ENCODE measurements at regions not wholly inside any gene's neighbourhood (a gene's known extent, or its start where the extent isn't known, plus 50 kb on each side); places are given as distances from the start of the nearest gene placed in this dataset.

DNA sequence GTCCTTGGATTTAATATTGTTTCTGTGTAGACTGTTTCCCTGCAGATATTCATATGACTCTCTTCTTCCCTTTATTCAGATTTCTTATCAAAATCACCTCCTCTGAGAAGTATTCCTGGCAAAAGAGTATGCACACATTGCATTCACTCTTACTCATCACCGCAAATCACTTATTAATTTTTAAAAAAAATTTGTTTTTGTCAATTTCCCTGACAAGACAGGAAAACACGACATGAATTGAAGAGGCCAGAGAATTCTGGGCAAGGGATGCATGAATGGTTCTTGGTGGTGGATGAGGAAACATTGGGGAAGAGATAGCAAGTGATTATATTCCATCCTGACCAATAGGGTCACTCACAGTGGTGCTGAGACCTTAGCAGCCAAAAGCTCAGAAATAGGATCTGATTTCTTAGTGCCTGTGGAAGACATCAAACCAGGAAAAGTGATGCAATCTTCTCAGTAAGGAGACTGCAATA lies 522.5 kb upstream of the AGA start:
- DNase-seq (ENCODE audit: unreplicated experiment), result no peak
- Mint-ChIP-seq H3K4me3 (ENCODE audit: unreplicated experiment) (no peak overlapping the region), H3K4me1 (ENCODE audit: insufficient read depth, unreplicated experiment) (peaks cover 10% of the 10 kb centered on the region), H3K9me3 (ENCODE audit: unreplicated experiment) (no peaks in the 10 kb centered on the region), H3K36me3 (ENCODE audit: insufficient read depth, unreplicated experiment) (peaks cover 6% of the 10 kb centered on the region), H3K27me3 (ENCODE audit: insufficient read depth, unreplicated experiment) (no peaks in the 10 kb centered on the region), H3K27ac (ENCODE audit: low read depth, unreplicated experiment) (no peak overlapping the region)
- ChIA-PET POLR2A (no interaction called here), CTCF (no interaction called here)
- intact Hi-C loops (cut with micrococcal nuclease), result no loop called here
- no TSS peak for BruUV-seq (replicated peaks)
- TF ChIP-seq, protein P1, sequence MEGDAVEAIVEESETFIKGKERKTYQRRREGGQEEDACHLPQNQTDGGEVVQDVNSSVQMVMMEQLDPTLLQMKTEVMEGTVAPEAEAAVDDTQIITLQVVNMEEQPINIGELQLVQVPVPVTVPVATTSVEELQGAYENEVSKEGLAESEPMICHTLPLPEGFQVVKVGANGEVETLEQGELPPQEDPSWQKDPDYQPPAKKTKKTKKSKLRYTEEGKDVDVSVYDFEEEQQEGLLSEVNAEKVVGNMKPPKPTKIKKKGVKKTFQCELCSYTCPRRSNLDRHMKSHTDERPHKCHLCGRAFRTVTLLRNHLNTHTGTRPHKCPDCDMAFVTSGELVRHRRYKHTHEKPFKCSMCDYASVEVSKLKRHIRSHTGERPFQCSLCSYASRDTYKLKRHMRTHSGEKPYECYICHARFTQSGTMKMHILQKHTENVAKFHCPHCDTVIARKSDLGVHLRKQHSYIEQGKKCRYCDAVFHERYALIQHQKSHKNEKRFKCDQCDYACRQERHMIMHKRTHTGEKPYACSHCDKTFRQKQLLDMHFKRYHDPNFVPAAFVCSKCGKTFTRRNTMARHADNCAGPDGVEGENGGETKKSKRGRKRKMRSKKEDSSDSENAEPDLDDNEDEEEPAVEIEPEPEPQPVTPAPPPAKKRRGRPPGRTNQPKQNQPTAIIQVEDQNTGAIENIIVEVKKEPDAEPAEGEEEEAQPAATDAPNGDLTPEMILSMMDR (IDR thresholded peaks at IDR 0.05; ENCODE audit: unreplicated experiment), result no peak

DNA sequence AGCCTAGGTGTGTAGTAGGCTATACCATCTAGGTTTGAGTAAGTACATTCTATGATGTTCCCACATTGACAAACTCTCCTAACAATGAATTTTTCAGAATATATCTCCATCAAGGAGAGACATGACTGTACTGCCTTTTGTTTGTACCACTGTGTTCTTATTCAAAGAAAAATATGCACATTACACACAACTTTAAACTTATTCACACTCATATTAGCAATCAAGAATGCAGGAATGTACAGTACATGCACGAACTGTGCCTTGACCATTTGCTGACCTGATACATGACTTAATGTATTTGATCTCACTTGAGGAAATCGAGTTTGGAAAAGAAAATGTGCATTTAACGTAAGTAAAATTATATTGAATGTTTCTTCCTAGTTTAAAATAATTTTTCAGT lies 525.1 kb upstream of the AGA start:
- Mint-ChIP-seq H3K27ac (ENCODE audit: low read depth, unreplicated experiment) (no peak overlapping the region), H3K4me3 (ENCODE audit: unreplicated experiment) (no peak overlapping the region), H3K9me3 (ENCODE audit: unreplicated experiment) (no peaks in the 10 kb centered on the region), H3K4me1 (ENCODE audit: insufficient read depth, unreplicated experiment) (peaks cover 10% of the 10 kb centered on the region), H3K36me3 (ENCODE audit: insufficient read depth, unreplicated experiment) (peaks cover 6% of the 10 kb centered on the region), H3K27me3 (ENCODE audit: insufficient read depth, unreplicated experiment) (no peaks in the 10 kb centered on the region)
- TF ChIP-seq, protein P1 (IDR thresholded peaks at IDR 0.05; ENCODE audit: unreplicated experiment), result no peak
- BruUV-seq (replicated peaks), result no TSS peak
- ChIA-PET CTCF (no interaction called here), POLR2A (no interaction called here)
- no peak for DNase-seq (ENCODE audit: unreplicated experiment)
- intact Hi-C loops (cut with micrococcal nuclease), result no loop called here

DNA sequence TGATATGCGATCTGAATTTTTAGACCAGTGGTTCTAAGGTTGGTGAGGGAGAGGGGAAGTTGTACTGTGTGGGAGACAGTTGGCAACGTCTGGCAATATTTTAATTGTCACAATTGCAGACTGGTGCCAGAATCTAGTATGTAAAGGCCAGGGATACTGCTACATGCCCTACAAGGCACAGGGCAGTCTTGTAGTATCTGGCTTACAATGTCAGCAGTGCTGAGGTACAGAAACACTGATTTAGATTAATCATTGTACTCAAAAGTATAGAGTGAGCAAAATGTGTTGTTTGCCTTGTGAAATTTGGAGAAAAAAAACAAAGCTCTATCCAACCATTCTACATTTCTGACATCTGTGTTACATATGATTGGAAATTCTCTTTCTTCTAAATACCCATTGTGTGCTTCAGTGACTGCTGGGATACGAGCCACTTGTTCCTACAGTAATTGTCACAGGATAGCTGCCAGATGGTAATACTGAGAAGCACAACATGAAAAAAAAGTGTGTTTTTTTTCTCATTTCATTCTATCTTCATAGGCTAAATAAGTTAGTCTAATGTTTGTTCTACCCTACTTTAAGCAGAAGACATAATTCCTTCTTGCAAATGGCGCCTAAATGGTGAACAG lies 526.7 kb upstream of the AGA start:
- no peaks in the 10 kb centered on the region for H3K9me3 Mint-ChIP-seq (ENCODE audit: unreplicated experiment)
- CTCF ChIA-PET, result interaction anchor here (0.6 kb wide), 1 partner anchor 999 kb away, joined by 5 read pairs; no protein-coding TSS in a partner anchor
- TF ChIP-seq, protein P1 (IDR thresholded peaks at IDR 0.05; ENCODE audit: unreplicated experiment), result no peak
- no peak for DNase-seq (ENCODE audit: unreplicated experiment)
- H3K36me3 Mint-ChIP-seq (ENCODE audit: insufficient read depth, unreplicated experiment), result peaks cover 5% of the 10 kb centered on the region
- intact Hi-C loops (cut with micrococcal nuclease), result no loop called here
- POLR2A ChIA-PET, result no interaction called here
- peaks cover 9% of the 10 kb centered on the region for H3K4me1 Mint-ChIP-seq (ENCODE audit: insufficient read depth, unreplicated experiment)
- no peak overlapping the region for H3K4me3 Mint-ChIP-seq (ENCODE audit: unreplicated experiment)
- no TSS peak for BruUV-seq (replicated peaks)
- H3K27me3 Mint-ChIP-seq (ENCODE audit: insufficient read depth, unreplicated experiment), result no peaks in the 10 kb centered on the region
- no peak overlapping the region for H3K27ac Mint-ChIP-seq (ENCODE audit: low read depth, unreplicated experiment)

DNA sequence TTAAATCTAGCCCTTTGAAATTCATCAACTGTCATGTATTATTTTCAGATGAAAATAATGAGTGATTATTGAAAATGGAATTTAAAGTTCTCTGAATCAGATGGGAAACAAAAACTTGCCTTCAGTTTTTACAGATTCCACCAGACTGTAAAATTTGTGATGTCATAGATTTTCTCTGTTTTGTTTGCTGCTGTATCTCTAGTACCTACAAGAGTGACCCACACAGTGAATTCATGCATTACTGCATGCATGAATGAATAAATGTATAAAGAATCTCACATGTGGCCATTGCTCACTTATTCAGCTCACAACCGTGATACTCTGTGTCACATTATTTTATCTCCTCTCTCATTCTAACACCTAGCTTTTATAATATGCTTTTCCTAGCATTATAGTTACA lies 532.2 kb upstream of the AGA start:
- no peaks in the 10 kb centered on the region for H3K27me3 Mint-ChIP-seq (ENCODE audit: insufficient read depth, unreplicated experiment)
- intact Hi-C loops (cut with micrococcal nuclease), result no loop called here
- POLR2A ChIA-PET, result interaction anchor here (0.6 kb wide), 1 partner anchor 287 kb away, joined by 4 read pairs; no protein-coding TSS in a partner anchor
- no peak for DNase-seq (ENCODE audit: unreplicated experiment)
- no peak overlapping the region for H3K27ac Mint-ChIP-seq (ENCODE audit: low read depth, unreplicated experiment)
- H3K4me3 Mint-ChIP-seq (ENCODE audit: unreplicated experiment), result no peak overlapping the region
- CTCF ChIA-PET, result no interaction called here
- H3K4me1 Mint-ChIP-seq (ENCODE audit: insufficient read depth, unreplicated experiment), result no peaks in the 10 kb centered on the region
- BruUV-seq (replicated peaks), result no TSS peak
- no peaks in the 10 kb centered on the region for H3K9me3 Mint-ChIP-seq (ENCODE audit: unreplicated experiment)
- TF ChIP-seq, protein P1 (IDR thresholded peaks at IDR 0.05; ENCODE audit: unreplicated experiment), result no peak
- H3K36me3 Mint-ChIP-seq (ENCODE audit: insufficient read depth, unreplicated experiment), result no peaks in the 10 kb centered on the region
